ENCODE measurements at regions not wholly inside any gene's neighbourhood (a gene's known extent, or its start where the extent isn't known, plus 50 kb on each side); places are given as distances from the start of the nearest gene placed in this dataset.

GRCh38 chr2:64383016-64383591, 70.9 kb upstream of the LGALSL start:
- DNase-seq, result no peak

DNA sequence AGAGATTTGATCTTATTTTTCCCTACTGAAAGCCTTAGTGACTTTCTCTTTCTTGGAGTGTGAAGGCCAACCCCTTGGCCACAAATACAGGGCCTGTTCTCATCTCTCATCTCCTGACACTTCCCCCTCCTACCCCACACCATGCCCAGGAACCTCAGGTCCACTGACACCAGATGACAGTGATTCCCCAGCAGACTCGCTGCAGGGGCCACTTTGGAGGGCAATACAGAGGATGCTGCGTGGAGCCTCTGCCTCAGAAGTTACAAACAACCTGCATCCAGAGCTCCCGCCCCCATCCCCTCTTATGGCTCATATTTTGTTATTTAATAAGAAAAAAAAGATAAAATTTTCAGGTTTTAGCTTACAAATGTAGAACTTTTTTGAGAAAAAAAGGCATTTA, 70.1 kb upstream of the LGALSL start:
- no peak for DNase-seq

DNA sequence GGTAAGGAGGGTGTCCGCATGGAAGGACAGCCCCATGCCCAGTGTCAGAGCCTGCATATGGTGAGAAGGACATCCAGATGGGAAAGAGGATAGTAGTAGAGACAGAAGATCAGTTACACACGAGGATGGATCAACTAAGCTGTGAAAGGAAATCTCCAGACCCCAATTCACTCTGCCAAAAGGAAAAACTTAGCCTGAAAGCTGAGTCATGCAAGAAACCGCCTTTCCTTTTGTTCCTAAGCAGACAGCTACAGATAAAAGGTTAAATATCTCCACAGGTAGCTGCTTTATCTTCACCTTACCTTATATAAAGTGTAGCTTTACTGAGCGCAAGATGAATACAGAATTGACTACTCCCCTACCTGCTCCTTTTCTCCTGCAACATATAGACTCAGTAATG, 67.3 kb upstream of the LGALSL start:
- no peak for DNase-seq

GRCh38 chr2:64390586-64390985, 63.4 kb upstream of the LGALSL start:
- DNase-seq, result no peak

DNA sequence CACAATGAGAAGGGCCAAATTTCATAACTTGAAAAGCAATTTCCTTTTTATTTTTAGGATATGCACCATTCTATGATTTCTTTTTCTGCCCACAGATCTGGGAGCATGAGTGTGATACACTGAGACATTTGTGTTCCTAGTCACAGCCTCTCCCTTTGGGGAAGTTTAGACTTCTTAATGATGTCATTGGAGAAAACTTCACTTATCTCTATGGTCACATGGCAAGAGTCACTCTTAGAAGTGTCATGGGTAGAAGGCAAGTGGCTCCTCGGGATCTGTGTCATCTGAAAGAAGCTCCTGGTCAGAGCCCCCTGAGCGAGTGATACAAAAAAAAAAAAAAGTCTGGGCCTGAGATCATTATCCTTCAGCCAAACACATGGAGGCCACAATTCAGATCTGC, 62.5 kb upstream of the LGALSL start:
- no peak for DNase-seq

GRCh38 chr2:64391940-64392339, 62.0 kb upstream of the LGALSL start:
- DNase-seq, result no peak

GRCh38 chr2:64392529-64392928, 61.4 kb upstream of the LGALSL start:
- no peak for DNase-seq

- no peak for DNase-seq
Measured at GRCh38 chr2:64393383-64394010, 60.5 kb upstream of the LGALSL start.

DNA sequence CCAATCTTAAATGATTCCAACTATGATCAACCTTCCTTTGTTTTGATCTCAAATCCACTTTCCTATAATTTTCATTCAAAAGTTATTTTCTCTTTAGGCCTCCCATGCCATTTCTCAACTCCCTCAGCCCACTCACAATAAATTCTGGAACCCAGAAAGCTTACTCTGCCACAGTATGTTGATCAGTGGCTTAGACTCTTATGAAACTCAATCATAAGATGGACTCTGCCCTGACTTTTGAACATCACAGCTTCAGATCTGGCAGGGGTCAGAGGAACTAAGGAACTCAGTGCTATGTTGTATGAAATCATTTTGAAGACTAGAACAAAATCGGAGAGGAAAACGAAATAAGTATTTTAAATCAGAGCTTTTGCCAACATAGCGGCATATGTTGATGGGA, 59.8 kb upstream of the LGALSL start:
- no peak for DNase-seq

- no peak for DNase-seq
Measured at GRCh38 chr2:64396001-64396400, 58.0 kb upstream of the LGALSL start.

DNA sequence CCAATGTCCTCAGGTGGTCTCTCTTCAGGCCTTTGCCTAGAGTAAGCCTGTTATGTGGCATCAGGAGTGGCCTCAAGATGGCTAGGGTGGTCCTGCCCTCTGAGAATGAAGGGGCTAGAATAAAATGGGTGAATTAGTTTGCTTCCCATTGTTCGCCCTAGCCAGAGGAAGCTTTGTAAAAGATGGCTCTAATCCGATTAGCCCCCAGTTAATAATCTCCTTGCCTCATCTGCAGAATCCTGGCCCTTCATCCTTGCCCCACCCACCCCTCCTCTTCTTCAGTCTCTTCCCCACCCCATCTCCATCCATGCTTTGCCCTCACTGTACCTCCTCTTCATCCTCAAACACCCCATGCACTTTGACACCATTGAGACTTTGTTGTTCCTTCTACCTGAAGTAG, 57.4 kb upstream of the LGALSL start:
- DNase-seq, result no peak

- DNase-seq, result no peak
Measured at GRCh38 chr2:64398516-64399129, 55.3 kb upstream of the LGALSL start.

DNA sequence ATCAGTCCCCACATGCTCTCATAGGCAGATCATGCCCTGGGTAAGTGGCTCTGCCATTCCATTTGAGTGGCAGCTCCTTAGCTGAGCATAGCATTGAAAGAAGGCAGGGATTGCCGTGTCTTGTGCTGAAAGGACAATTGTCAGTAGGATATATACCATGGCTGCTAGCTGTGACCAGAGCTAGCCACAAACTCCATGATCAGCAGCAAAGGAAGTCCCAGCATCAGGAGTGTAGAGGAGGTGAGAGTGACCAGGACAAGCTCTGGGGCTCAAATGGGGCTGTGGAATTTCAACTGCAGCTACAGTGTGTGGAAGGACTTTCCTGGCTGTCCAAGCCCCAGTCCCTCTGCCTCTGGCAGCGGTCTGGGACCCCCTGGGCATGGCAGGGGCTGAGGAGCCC, 54.4 kb upstream of the LGALSL start:
- no peak for DNase-seq

DNA sequence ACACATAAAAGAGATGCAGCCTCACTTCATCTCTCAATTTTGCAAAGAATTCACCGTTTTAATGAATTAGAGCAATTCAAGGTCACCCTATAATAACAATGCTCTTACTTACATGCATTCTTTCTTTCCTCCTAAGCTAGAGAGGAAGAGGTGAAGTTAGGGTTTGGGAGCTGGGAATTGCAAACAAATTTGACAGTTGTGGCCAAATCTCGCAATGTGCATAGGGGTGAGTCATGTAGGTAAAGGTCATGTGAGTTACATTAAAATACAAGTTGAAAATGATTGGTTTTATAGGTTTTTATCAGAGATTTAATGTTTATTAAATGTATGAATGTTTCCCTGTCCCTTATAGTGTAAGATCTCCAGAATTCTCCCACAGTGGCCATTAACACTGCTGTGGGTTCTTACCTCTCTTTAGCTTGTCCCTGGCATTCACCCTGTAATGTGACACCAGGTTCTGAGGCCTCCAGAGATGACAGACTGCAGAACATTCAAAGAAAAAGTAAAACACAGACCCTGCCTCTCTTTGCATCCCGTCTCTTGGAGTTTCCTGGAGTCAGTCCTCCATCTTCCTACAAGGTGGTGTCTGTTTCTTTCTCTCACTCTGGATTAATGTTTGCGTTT, 53.7 kb upstream of the LGALSL start:
- no peak for DNase-seq

DNA sequence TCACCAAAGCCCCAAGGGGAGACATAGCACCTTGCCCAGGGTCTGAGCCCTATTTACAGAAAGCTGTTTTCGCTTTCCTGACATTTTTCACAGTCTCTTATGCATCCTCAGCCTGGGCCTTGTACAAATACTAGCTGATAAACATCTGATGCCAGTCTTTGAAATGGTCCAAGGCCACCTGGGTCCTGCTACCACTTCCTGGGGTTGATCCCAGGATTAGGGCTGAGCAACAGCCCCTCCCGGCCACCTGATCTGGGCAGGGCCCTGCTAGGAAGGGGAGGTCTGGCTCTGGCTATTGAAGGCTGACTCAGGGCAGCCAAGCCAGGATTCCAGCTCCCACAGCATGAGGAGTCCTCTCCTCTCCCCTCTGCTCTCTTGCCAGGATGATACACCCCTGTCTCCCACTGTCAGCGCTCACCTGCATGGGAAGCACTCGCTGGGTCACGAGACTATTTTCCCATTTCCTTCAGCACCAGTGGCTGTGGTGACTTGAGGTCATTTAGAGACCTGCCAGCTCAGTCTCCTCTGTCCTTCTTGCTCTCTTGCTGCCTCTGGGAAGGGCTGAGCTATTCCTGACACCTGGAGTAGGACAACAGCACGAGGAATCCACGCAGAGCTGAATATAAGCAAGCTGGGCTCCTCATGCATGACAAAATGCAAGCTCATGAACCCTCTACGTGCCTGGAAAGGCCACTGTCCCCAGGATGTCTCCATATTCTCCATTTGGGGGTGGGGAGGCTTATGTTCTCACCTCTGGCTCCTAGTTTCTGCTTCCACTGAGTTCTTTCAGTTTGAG, 53.0 kb upstream of the LGALSL start:
- no peak for DNase-seq

DNA sequence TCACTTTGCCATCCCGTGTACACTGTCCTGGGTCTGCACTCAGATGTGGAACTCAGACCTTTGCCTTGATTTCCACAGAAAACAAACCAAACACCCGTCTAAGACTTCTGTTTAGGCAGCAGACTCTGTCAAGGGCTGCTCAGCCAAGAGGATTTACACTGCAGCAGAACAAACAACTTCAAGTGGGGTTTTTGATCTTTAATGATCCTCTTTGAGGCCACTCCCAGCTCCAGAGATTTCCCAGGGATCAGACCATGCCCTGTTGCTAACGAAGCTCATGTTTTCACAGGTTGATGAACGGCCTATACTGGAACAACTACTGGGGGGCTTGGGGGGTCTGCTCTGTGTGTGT, 52.5 kb upstream of the LGALSL start:
- no peak for DNase-seq

GRCh38 chr2:64402876-64403275, 51.1 kb upstream of the LGALSL start:
- no peak for DNase-seq

- no peak for DNase-seq
Measured at GRCh38 chr2:64403426-64403825, 50.5 kb upstream of the LGALSL start.

DNA sequence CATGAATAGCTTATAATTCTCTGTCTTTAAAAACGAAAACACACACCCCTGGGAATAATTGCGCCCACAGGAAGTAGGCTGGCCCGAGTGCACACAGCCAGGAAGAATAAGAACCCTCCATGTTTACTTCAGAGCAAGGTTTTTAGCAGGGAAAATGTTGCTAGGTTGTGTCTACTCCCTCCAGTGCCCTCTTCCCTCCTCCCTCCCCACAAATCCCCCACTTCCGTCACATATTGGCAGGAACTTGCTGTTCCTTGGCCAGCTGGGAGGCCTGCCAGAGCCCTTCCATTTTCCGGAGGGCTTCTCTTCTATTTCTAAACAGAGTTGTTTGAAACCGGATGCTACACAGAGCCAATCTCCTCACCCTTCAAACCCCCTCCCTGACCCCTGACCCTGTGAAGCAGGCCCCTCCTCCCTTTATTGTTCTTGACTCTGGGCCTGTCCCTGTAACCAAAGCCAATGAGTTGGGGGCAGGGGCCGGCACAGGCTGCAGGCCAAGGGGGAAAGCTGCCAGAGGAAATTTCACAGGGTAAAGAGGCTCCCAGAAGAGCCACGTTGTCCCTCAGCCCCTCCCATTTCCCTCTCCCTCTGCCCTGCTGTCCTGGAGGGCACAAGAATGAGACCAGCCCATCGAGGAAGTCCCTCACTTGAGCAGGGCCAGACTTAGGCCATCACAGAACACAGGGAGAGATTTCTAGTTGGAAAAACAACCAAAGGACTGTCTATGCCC, 49.8 kb upstream of the LGALSL start:
- DNase-seq, result no peak

All from activated CD4-positive, alpha-beta T cell treated with anti-CD3 and anti-CD28 coated beads for 48 hours (primary cell).